Adrenal gland (tissue), 5 donors: ENCODE measurements at regions not wholly inside any gene's neighbourhood (a gene's known extent, or its start where the extent isn't known, plus 50 kb on each side); places are given as distances from the start of the nearest gene placed in this dataset.

ENCODE experiments used
- POLR2A ChIP-seq, 2 donors: fragments of 450-650 bp; IDR thresholded peaks; one replicate each; pipeline ENCODE4 v1.6.1; 2017; ENCODE audit warnings: antibody characterized with exemption in 2 of 2, mild to moderate bottlenecking in 2 of 2, moderate library complexity in 1 of 2
- TF ChIP-seq, protein P1 (sequence below), 6 experiments: fragments of 450-650 bp in 4 of 6; fragments of 200-600 bp in 2 of 6; sonication (generic) in 1 of 6; IDR thresholded peaks; 1 replicate in 5 of 6; 2 replicates in 1 of 6; pipeline versions ENCODE4 v1.5.1 to v1.8.0; 2016 to 2021; ENCODE audit warnings: antibody characterized with exemption in 6 of 6, mild to moderate bottlenecking in 2 of 6, moderate library complexity in 1 of 6
- donor health status: DM: no; HTN: no; CAD: no.

DNA sequence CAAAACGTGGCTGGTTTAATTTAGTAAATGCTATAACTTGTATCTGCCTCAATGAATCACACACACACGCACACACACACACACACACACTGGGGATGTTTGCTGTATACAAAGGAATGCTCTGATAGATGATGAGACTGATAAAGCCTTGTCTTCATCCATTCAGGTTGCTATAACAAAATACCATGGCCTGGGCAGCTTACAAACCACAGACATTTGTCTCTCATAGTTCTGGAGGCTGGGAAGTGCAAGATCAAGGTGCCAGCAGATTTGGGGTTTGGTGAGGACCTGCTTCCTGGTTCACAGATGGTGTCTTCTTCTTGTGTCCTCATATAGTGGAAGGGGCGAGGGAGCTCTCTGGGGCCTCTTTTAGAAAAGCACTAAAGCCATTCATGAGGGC lies 149.5 kb upstream of the HDAC4 start:
- TF ChIP-seq, protein P1, sequence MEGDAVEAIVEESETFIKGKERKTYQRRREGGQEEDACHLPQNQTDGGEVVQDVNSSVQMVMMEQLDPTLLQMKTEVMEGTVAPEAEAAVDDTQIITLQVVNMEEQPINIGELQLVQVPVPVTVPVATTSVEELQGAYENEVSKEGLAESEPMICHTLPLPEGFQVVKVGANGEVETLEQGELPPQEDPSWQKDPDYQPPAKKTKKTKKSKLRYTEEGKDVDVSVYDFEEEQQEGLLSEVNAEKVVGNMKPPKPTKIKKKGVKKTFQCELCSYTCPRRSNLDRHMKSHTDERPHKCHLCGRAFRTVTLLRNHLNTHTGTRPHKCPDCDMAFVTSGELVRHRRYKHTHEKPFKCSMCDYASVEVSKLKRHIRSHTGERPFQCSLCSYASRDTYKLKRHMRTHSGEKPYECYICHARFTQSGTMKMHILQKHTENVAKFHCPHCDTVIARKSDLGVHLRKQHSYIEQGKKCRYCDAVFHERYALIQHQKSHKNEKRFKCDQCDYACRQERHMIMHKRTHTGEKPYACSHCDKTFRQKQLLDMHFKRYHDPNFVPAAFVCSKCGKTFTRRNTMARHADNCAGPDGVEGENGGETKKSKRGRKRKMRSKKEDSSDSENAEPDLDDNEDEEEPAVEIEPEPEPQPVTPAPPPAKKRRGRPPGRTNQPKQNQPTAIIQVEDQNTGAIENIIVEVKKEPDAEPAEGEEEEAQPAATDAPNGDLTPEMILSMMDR (IDR thresholded peaks at IDR 0.05) = no peak
- TF ChIP-seq POLR2A (IDR thresholded peaks at IDR 0.05) = no peak
